Endothelial cell of umbilical vein (primary cell): ENCODE measurements at regions not wholly inside any gene's neighbourhood (a gene's known extent, or its start where the extent isn't known, plus 50 kb on each side); places are given as distances from the start of the nearest gene placed in this dataset.

ENCODE experiments used
- BruUV-seq: library from RNA; stranded (reverse); fragments of 400-500 nt; replicated peaks from 2 replicates; lab custom pipeline; 2021; lab: Mats Ljungman, UMichigan
- CTCF ChIA-PET: fragments of 300-600, 350-600 bp; sonication (Branson Sonifier 250); formaldehyde crosslinking; loops from one replicate; lab custom pipeline; 2021; ENCODE audit warnings: antibody characterized with exemption, inconsistent platforms; lab: Charles Lee
- POLR2A ChIA-PET: fragments of 300-600, 350-600 bp; sonication (Branson Sonifier 250); formaldehyde crosslinking; loops from one replicate; lab custom pipeline; 2021; ENCODE audit warnings: antibody characterized with exemption, inconsistent platforms; lab: Charles Lee
- DNase-seq: peaks from one replicate; pipeline ENCODE4 v3.0.0-alpha.2; 2011; ENCODE audit warnings: low read depth, low spot score
- FAIRE-seq: peaks from 2 replicates; lab custom pipeline; 2011; peaks lifted over from hg19 to GRCh38; lab: Jason Lieb, UNC
- H2AFZ ChIP-seq: 2 replicates; pipeline ENCODE4 v1.6.0; 2012; ENCODE audit warnings: low read depth, low read length, control low read depth, inconsistent platforms
- H3K27ac ChIP-seq: 2 replicates; pipeline ENCODE4 v1.5.1; 2011; ENCODE audit warnings: low read depth, mild to moderate bottlenecking, control low read depth, low read length, moderate library complexity; ENCODE audit not compliant: insufficient read depth
- H3K27me3 ChIP-seq, 2 experiments: 2 replicates each; pipeline versions ENCODE4 v1.6.0 to v1.6.1; 2011; ENCODE audit warnings: low read length in 2 of 2, mixed read lengths in 1 of 2; ENCODE audit not compliant: control insufficient read depth in 2 of 2, insufficient read depth in 2 of 2
- H3K36me3 ChIP-seq, 2 experiments: 2 replicates in 1 of 2; 3 replicates in 1 of 2; pipeline ENCODE4 v1.5.1; 2011; ENCODE audit warnings: low read length in 2 of 2, mild to moderate bottlenecking in 1 of 2, moderate library complexity in 1 of 2; ENCODE audit not compliant: control insufficient read depth in 2 of 2, insufficient read depth in 2 of 2; ENCODE audit errors: extremely low read depth in 1 of 2
- H3K4me1 ChIP-seq: 3 replicates; pipeline ENCODE4 v1.5.1; 2011; ENCODE audit warnings: mild to moderate bottlenecking, low read length; ENCODE audit not compliant: control insufficient read depth, insufficient read depth; ENCODE audit errors: extremely low read depth
- H3K4me2 ChIP-seq: 2 replicates; pipeline ENCODE4 v1.6.1; 2011; ENCODE audit warnings: low read length, control low read depth, mixed read lengths; ENCODE audit not compliant: insufficient read depth
- H3K4me3 ChIP-seq, 3 experiments: fragments of 200-600 bp in 1 of 3; sonication (generic), shearing (Covaris generic) in 1 of 3; replicated peaks in 1 of 3; 2 replicates each; pipeline ENCODE4 v1.5.1; 2011 to 2016; ENCODE audit warnings: control low read depth in 3 of 3, low read length in 3 of 3, mild to moderate bottlenecking in 2 of 3, inconsistent platforms in 1 of 3, low read depth in 1 of 3, moderate library complexity in 1 of 3; ENCODE audit not compliant: insufficient read depth in 1 of 3
- H3K79me2 ChIP-seq: 2 replicates; pipeline ENCODE4 v1.6.0; 2012; ENCODE audit warnings: low read length, inconsistent platforms; ENCODE audit not compliant: control insufficient read depth, insufficient read depth
- H3K9ac ChIP-seq: replicated peaks from 2 replicates; pipeline ENCODE3; 2011; ENCODE audit warnings: low read length, control low read depth; ENCODE audit not compliant: insufficient read depth; ENCODE audit errors: extremely low read depth
- H3K9me1 ChIP-seq: replicated peaks from 3 replicates; pipeline ENCODE4 v1.6.0; 2011; ENCODE audit warnings: mild to moderate bottlenecking, low read length; ENCODE audit not compliant: control insufficient read depth, insufficient read depth; ENCODE audit errors: extremely low read depth
- H3K9me3 ChIP-seq: replicated peaks from 2 replicates; pipeline ENCODE4 v1.5.1; 2012; ENCODE audit warnings: low read length, inconsistent platforms; ENCODE audit not compliant: control insufficient read depth, insufficient read depth
- H4K20me1 ChIP-seq: replicated peaks from 2 replicates; pipeline ENCODE3; 2011; ENCODE audit warnings: mild to moderate bottlenecking, low read length; ENCODE audit not compliant: control insufficient read depth, insufficient read depth; ENCODE audit errors: extremely low read depth
- EZH2 ChIP-seq: IDR thresholded peaks from 2 replicates; pipeline ENCODE4 v1.6.1; 2012; ENCODE audit warnings: borderline replicate concordance, low read depth, mild to moderate bottlenecking, moderate library complexity, low read length, inconsistent platforms; ENCODE audit not compliant: severe bottlenecking
- FOS ChIP-seq: IDR thresholded peaks from 2 replicates; pipeline ENCODE4 v1.6.1; 2011; ENCODE audit warnings: mild to moderate bottlenecking, low read length, moderate library complexity, borderline replicate concordance; ENCODE audit not compliant: insufficient read depth
- GATA2 ChIP-seq: IDR thresholded peaks from 2 replicates; pipeline ENCODE4 v1.7.0; 2011; ENCODE audit warnings: low read depth, mild to moderate bottlenecking, moderate library complexity, mixed read lengths, low read length; ENCODE audit not compliant: insufficient read length, insufficient read depth
- JUN ChIP-seq: IDR thresholded peaks from 2 replicates; pipeline ENCODE4 v1.6.1; 2011; ENCODE audit warnings: borderline replicate concordance, low read depth; ENCODE audit not compliant: insufficient read length, insufficient read depth
- MYC ChIP-seq: IDR thresholded peaks from one replicate; pipeline ENCODE4 v1.6.1; 2011; ENCODE audit warnings: mild to moderate bottlenecking, low read depth, low read length
- POLR2A ChIP-seq: IDR thresholded peaks from 2 replicates; pipeline ENCODE4 v1.6.1; 2012; ENCODE audit warnings: low read depth, mild to moderate bottlenecking, control low read depth, low read length
- POLR2AphosphoS5 ChIP-seq: IDR thresholded peaks from 2 replicates; pipeline ENCODE4 v1.6.1; 2012; ENCODE audit warnings: low read depth, mild to moderate bottlenecking, control low read depth, low read length, moderate library complexity; ENCODE audit not compliant: insufficient read depth
- dilution Hi-C: fragments of 300-500 bp; cut with MboI; formaldehyde crosslinking; loops from one replicate; pipeline ENCODE4 v1.15.0; 2019; ENCODE audit warnings: low sequenced_read_pairs; ENCODE audit not compliant: extremely low pct_ligation_motif_present
- intact Hi-C: fragments of 100-400 bp; cut with micrococcal nuclease; formaldehyde crosslinking; loops from one replicate; pipeline ENCODE4 v1.10.0; 2022
- TF ChIP-seq, protein P1 (sequence below): IDR thresholded peaks from 2 replicates; pipeline ENCODE4 v1.6.1; 2011; ENCODE audit not compliant: insufficient read depth, insufficient read length
- TF ChIP-seq, protein P2 (sequence below), 2 donors: IDR thresholded peaks; 1 replicate in 1 of 2; 2 replicates in 1 of 2; pipeline ENCODE4 v1.5.1; 2011; ENCODE audit warnings: low read length in 2 of 2, mild to moderate bottlenecking in 2 of 2, moderate library complexity in 2 of 2, control low read depth in 1 of 2, inconsistent platforms in 1 of 2, low read depth in 1 of 2; ENCODE audit not compliant: insufficient read depth in 1 of 2; ENCODE audit errors: extremely low read depth in 1 of 2

DNA sequence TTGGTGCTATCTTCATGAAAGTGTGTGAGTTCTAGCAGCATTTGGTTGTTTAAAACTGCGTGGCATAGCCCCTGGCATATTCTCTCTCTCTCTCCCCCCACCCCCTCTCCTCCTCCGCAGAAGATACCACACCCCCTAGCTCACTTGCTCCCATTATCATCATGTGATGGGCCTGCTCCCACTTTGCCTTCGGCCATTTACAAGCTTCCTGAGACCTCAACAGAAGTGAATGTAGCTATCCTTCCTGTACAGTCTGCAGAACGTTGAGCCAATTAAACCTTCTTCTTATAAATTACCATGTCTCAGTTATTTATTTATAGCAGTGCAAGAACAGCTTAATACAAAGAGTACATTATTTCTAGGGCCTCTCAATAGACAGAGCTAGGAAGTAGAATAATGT lies 1032.5 kb upstream of the CADM2 start:
- no TSS peak for BruUV-seq
- DNase-seq = no peak
- no peaks in the 10 kb centered on the region for H3K36me3 ChIP-seq
- no peaks in the 10 kb centered on the region for H3K4me1 ChIP-seq
- FAIRE-seq = no peak
- H3K27ac ChIP-seq = no peak overlapping the region
- no peak overlapping the region for H3K4me2 ChIP-seq
- ChIA-PET POLR2A (no interaction called here), CTCF (no interaction called here)
- H3K9me1 ChIP-seq = no peaks in the 10 kb centered on the region
- intact Hi-C loops (no loop called here), dilution Hi-C loops (no loop called here)
- TF ChIP-seq FOS = no peak
- TF ChIP-seq, protein P1, sequence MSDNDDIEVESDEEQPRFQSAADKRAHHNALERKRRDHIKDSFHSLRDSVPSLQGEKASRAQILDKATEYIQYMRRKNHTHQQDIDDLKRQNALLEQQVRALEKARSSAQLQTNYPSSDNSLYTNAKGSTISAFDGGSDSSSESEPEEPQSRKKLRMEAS = no peak
- no peak for TF ChIP-seq POLR2A
- TF ChIP-seq, protein P2, sequence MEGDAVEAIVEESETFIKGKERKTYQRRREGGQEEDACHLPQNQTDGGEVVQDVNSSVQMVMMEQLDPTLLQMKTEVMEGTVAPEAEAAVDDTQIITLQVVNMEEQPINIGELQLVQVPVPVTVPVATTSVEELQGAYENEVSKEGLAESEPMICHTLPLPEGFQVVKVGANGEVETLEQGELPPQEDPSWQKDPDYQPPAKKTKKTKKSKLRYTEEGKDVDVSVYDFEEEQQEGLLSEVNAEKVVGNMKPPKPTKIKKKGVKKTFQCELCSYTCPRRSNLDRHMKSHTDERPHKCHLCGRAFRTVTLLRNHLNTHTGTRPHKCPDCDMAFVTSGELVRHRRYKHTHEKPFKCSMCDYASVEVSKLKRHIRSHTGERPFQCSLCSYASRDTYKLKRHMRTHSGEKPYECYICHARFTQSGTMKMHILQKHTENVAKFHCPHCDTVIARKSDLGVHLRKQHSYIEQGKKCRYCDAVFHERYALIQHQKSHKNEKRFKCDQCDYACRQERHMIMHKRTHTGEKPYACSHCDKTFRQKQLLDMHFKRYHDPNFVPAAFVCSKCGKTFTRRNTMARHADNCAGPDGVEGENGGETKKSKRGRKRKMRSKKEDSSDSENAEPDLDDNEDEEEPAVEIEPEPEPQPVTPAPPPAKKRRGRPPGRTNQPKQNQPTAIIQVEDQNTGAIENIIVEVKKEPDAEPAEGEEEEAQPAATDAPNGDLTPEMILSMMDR (IDR thresholded peaks at IDR 0.05; ENCODE audit: extremely low read depth in 1 of 2, insufficient read depth in 1 of 2, low read depth in 1 of 2, low read length in 2 of 2) = no peak
- TF ChIP-seq EZH2 = no peak
- no peak for TF ChIP-seq MYC
- TF ChIP-seq POLR2AphosphoS5 = no peak
- TF ChIP-seq JUN = no peak
- TF ChIP-seq GATA2 = no peak
- no peaks in the 10 kb centered on the region for H4K20me1 ChIP-seq
- H2AFZ ChIP-seq = no peak overlapping the region
- peaks cover 4% of the 10 kb centered on the region for H3K9me3 ChIP-seq
- no peaks in the 10 kb centered on the region for H3K79me2 ChIP-seq
- no peak overlapping the region for H3K9ac ChIP-seq
- no peak overlapping the region for H3K4me3 ChIP-seq
- H3K27me3 ChIP-seq = no peaks in the 10 kb centered on the region
